Suprapubic skin (tissue), 4 donors: ENCODE measurements at regions not wholly inside any gene's neighbourhood (a gene's known extent, or its start where the extent isn't known, plus 50 kb on each side); places are given as distances from the start of the nearest gene placed in this dataset.
"Not testable (repeated sequence)": the region's sequence is repeated elsewhere in the genome, so short reads cannot be mapped to it uniquely, and the experiment has no call there.

Source experiments
- DNase-seq, 2 donors: peaks; one replicate each; pipeline ENCODE4 v3.0.0-alpha.2; 2019; ENCODE audit warnings: low spot score in 2 of 2
- H3K27ac ChIP-seq: fragments of 200-600 bp; sonication (generic); one replicate; pipeline ENCODE4 v1.5.1; 2019
- H3K27me3 ChIP-seq: fragments of 200-600 bp; sonication (generic); one replicate; pipeline ENCODE4 v1.5.1; 2019
- H3K36me3 ChIP-seq: fragments of 200-600 bp; sonication (generic); one replicate; pipeline ENCODE4 v1.5.1; 2019
- H3K4me1 ChIP-seq: fragments of 200-600 bp; sonication (generic); one replicate; pipeline ENCODE4 v1.5.1; 2019
- H3K4me3 ChIP-seq: fragments of 200-600 bp; sonication (generic); one replicate; pipeline ENCODE4 v1.5.1; 2019; ENCODE audit warnings: mild to moderate bottlenecking
- H3K9me3 ChIP-seq: fragments of 200-600 bp; sonication (generic); one replicate; pipeline ENCODE4 v1.5.1; 2019
- WGBS: methylation state at CpG from one replicate; pipeline ENCODE4 v1.1.5; 2018; 5-methylcytosine and 5-hydroxymethylcytosine counted together

DNA sequence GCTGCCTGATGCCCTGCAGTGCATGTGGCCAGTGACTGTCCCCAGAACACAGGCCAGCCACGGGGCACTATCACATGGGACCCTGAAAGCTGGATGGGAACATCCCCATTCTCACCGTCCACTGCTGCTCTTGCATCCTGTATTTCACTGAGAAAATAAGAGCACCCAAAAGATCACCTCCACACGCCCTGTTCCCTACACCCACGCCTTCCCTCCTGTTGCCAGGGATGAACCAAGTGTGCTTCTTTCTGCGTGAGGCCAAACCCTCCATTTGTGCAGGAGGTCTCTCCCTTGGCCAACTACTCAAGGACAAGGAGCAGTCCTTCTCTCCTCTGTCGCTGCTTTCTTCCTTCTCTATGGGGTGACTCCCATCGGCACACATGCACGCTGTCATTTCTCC is 118.3 kb downstream of the LRRC37A3 start:
- not testable (repeated sequence) for H3K27me3 ChIP-seq, H3K4me1 ChIP-seq, H3K4me3 ChIP-seq, H3K9me3 ChIP-seq, H3K27ac ChIP-seq
- peak in 1 of 2 donors; percentile 6 for DNase-seq
- H3K36me3 ChIP-seq = peaks cover 29% of the 10 kb centered on the region
- WGBS = 84% methylated on average over 8 of the region's 8 CpGs

DNA sequence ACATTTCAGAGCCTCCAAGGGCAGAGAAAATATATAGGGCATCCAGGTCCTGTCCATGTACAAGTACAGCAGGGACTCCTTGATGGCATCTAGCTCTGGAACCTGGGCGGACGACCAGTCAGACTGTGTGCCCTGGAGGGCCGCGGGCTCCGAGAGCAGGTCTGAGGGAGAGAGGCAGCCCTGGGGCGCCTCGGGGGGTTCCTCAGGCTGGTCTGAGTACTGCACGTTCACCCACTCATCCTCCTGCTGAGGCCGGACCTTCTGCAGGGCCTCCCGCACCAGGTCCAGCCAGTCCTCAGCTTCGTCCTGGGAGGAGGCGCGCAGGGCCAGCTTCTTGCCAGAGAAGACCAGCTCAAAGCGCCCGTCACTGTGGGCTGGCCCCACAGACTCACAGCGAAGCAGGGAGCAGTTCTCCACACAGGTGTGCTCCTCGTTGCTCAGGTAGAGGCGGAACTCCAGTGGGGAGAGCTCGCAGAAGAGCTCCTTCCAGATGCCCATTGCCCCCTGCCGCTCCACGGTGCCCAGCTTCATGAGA is 118.8 kb downstream of the LRRC37A3 start:
- DNase-seq = peak; percentile 46 to 67
- WGBS = no CpG with 5 or more reads among the region's 21 CpGs
- not testable (repeated sequence) for H3K4me1 ChIP-seq, H3K27me3 ChIP-seq, H3K9me3 ChIP-seq, H3K4me3 ChIP-seq, H3K27ac ChIP-seq
- peaks cover 33% of the 10 kb centered on the region for H3K36me3 ChIP-seq

DNA sequence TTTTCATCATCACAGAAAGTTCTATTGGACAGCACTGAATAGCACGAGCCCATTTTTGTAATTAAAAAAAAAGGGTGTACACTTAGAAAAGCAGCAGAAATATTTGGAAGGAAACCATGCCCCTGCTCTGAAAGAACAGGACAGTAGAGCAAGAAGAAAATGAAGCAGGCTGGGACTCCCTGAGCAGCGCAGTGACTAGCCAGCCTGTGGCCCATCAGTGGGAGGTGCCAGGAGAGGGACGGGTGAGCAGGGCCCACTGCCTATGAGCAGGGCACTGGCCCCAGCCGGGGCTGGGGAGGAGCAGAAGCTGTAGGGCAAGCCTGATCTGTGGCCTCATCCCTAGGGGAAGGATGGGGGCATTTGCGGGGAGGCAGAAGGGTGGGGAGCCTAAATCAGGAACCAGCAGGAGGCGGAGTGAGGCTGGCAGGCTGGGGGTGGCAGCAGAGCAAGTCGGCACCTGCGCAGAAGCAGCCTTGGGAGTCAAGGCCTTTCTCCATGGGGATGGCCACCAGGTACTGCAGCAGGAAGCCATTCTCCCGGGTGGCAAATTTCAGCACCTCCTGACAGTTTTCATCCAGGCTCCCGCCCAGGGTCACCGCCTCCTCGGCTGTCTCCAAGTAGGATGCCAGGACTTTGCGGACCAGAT is 119.6 kb downstream of the LRRC37A3 start:
- 58% methylated on average over 7 of the region's 13 CpGs for WGBS

DNA sequence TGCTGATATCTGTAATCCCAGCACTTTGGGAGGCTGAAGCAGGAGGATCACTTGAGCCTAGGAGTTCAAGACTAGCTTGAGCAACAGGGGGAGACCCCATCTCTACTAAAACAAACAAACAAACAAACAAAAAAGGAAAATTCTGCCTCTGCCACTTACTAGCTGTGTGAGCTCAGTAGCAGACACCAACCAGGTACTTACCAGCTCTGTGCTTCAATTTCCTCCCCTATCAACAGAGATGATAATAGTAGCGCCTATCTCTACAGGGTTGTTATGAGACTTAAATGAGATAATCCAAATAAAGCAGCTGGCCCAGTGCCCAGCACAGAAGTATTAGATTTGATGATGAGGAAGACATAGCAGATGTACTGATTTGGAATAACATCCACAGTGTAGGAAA is 120.3 kb downstream of the LRRC37A3 start:
- H3K9me3 ChIP-seq, DNase-seq, H3K27me3 ChIP-seq, H3K4me3 ChIP-seq, H3K27ac ChIP-seq: not testable (repeated sequence)
- peaks cover 33% of the 10 kb centered on the region for H3K36me3 ChIP-seq
- peaks cover 10% of the 10 kb centered on the region for H3K4me1 ChIP-seq
- 75% methylated on average over 1 of the region's 1 CpG for WGBS

More for the DNA sequence above, 119.6 kb downstream of the LRRC37A3 start:
- not testable (repeated sequence) for H3K27me3 ChIP-seq, H3K4me3 ChIP-seq, H3K27ac ChIP-seq, H3K4me1 ChIP-seq, H3K9me3 ChIP-seq
- peaks cover 33% of the 10 kb centered on the region for H3K36me3 ChIP-seq
- peak in 1 of 2 donors; percentile 54 for DNase-seq

DNA sequence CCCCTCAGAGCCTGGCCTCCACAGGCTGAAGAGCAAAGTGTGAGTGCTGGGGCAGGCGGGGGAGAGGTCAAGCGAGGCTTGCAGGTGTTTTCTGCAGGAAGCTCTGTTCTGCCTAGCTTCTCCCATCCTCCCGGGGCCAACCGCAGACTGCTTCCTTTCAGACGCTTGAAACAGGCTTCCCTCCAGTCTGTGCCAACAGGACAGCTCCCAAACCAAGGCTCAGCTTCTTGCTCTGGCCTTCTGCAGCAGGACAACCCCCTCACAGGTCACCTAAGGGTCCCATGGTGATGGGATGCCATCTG is 120.8 kb downstream of the LRRC37A3 start:
- not testable (repeated sequence) for H3K27ac ChIP-seq, H3K27me3 ChIP-seq, H3K4me3 ChIP-seq, H3K9me3 ChIP-seq
- Histone ChIP-seq H3K4me1 (peaks cover 14% of the 10 kb centered on the region), H3K36me3 (peaks cover 31% of the 10 kb centered on the region)
- peak in 1 of 2 donors; percentile 43 for DNase-seq
- 66% methylated on average over 3 of the region's 5 CpGs for WGBS

DNA sequence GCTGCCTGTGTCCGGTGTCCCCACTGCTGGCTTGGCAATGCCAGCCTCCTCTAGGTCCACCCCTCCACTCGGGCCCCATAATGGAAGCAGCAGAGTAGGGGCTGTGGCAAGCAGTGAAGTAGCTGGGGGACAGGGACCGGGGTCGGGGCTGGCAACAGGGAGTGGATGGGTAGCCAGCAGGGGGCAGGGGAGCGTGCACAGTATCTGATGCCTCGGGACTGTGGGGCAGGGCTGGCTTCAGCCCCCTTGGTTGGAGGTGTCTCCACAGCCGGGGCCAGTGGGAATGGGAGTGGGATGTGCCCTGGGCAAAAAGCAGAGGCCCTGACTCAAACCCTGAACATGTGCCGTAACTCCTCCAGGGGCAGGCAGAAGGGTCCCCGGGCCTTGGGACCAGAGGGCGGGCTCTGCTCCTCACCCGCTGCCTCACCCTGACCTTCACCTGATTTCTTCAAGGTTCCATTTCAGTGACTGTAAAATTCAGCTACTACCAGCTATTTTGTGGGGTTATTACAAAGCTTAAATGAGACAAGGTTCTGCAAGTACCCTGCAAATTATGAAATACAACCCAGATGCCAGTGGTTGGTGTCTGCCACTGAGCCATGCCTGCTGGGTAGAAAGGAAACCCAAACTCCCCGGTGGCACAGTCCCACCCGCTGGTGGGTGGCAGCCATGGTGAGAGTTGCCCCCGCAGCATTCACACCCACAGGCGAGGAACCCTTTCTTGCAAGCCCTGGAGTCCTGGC is 121.4 kb downstream of the LRRC37A3 start:
- not testable (repeated sequence) for H3K9me3 ChIP-seq, H3K27ac ChIP-seq, H3K27me3 ChIP-seq, H3K4me3 ChIP-seq
- DNase-seq = peak; percentile 44 to 74
- Histone ChIP-seq H3K4me1 (peaks cover 19% of the 10 kb centered on the region), H3K36me3 (peaks cover 26% of the 10 kb centered on the region)
- 63% methylated on average over 2 of the region's 15 CpGs for whole genome bisulfite sequencing

DNA sequence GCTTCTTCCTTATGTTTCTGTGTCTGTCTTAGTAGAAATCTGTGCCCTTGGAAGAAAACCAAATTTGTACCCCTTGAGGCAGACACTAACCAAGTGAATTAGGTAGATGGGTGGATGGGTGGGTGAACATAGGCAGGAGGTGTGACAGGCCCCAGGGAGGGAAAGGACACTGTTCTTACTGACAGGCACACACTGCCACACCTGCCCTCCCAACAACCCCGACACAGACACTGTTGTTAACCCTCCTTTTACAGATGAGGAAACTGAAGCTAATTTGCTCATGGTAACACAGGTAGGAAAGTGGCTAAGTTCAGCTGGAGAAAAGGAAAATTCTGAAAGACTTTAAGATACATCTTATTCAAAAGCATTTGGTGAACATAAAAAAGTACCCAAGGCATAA is 123.9 kb downstream of the LRRC37A3 start:
- Histone ChIP-seq H3K27ac (peak overlapping the region; percentile 75), H3K4me1 (peaks cover 20% of the 10 kb centered on the region), H3K36me3 (peaks cover 20% of the 10 kb centered on the region)
- DNase-seq = peak in 1 of 2 donors; percentile 18
- not testable (repeated sequence) for H3K27me3 ChIP-seq, H3K9me3 ChIP-seq, H3K4me3 ChIP-seq
- 33% methylated on average over 1 of the region's 1 CpG for WGBS

DNA sequence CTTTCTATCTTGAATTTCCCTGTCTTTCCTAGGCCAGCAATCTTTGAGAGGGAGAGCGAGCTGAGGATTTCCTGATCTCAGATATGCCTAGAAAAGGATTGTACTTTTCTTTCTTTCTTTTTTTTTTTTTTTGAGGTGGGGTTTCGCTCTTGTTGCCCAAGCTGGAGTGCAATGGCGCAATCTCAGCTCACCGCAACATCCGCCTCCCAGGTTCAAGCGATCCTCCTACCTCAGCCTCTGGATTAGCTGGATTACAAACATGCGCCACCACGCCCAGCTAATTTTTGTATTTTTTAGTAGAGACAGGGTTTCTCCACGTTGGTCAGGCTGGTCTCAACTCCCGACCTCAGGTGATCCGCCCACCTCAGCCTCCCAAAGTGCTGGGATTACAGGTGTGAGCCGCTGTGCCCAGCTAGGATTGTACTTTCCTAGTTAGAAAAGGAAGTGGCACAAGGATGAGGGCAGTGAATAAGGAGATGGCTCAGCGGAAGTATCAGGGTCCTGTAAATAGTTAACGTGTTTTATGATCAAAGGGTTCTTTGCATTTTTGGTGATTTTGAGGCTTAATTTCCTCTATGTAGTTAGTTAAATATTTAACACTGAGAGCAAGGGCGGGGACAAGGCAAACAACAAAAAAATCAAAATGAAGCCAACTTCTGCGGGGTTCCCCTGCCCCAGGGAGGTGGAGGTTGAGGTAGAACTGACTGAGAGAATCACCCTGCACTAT is 124.6 kb downstream of the LRRC37A3 start:
- 62% methylated on average over 16 of the region's 16 CpGs for WGBS
- H3K27me3 ChIP-seq, H3K9me3 ChIP-seq, H3K4me3 ChIP-seq: not testable (repeated sequence)
- peak in 1 of 2 donors; percentile 44 for DNase-seq
- peaks cover 20% of the 10 kb centered on the region for H3K4me1 ChIP-seq
- peak overlapping the region; percentile 75 for H3K27ac ChIP-seq
- H3K36me3 ChIP-seq = peaks cover 18% of the 10 kb centered on the region

DNA sequence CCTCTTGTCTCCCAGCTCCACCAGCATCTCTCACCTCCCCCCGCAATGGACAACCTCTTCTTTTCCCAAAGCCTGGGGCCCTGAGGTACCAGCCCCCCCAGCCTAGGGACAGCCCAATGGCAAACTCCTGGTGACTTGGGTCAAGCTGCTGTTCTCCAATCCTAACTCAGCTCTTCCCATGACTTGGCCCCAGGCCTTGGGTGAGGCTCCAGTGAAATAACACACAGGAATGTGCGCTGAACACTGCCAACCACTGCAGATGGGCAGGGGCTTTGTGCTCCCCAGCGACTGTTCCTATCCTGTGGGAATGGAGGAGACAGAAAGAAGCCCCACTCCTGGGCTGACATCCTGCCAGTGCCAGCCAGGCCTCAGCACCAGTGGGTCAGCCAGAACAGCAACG is 125.2 kb downstream of the LRRC37A3 start:
- 4% methylated on average over 2 of the region's 4 CpGs for WGBS
- peak; percentile 63 to 67 for DNase-seq
- not testable (repeated sequence) for H3K9me3 ChIP-seq, H3K4me3 ChIP-seq, H3K27me3 ChIP-seq
- peaks cover 21% of the 10 kb centered on the region for H3K36me3 ChIP-seq
- peak overlapping the region; percentile 75 for H3K27ac ChIP-seq
- peaks cover 20% of the 10 kb centered on the region for H3K4me1 ChIP-seq

DNA sequence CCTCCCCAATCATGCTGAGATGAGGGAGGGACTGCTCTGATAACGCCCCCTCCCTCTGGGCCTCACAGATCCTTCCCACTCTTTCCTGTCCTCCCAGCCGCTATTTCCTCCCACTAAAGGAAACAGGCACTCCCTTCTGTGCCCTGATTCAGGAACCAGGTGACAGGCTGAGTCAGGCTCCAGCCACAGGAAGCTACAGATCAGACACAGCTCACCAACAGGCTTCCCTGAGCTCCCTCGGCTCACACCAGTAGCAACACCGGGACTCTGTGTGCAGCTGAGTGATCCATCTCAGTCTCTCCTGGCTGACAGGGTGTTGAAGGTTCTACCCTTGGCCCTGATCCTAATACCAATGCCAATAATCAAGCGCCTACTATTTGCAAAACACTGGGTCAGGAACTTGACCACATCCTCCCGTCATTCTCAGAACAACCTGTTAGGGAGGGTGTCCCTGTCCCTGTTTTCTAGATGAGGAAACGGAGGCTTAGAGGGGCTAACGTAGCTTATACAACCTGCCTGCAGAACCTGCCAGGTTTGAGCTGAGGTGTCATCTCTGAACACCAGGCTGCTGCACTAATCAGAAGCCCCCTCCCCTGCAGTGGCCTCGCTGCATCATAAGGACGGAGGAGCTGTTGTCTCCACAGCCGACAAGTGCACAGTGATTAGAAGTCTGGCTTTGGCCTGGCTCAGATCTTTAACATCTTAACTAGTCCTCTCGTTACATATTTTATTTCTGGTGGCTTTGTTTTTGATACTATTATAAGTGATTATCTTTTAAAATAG is 126.3 kb downstream of the LRRC37A3 start:
- Histone ChIP-seq H3K4me1 (peaks cover 26% of the 10 kb centered on the region), H3K27ac (peak overlapping the region; percentile 73), H3K36me3 (peaks cover 27% of the 10 kb centered on the region)
- 47% methylated on average over 12 of the region's 12 CpGs for WGBS
- peak; percentile 59 to 67 for DNase-seq
- H3K9me3 ChIP-seq, H3K4me3 ChIP-seq, H3K27me3 ChIP-seq: not testable (repeated sequence)

DNA sequence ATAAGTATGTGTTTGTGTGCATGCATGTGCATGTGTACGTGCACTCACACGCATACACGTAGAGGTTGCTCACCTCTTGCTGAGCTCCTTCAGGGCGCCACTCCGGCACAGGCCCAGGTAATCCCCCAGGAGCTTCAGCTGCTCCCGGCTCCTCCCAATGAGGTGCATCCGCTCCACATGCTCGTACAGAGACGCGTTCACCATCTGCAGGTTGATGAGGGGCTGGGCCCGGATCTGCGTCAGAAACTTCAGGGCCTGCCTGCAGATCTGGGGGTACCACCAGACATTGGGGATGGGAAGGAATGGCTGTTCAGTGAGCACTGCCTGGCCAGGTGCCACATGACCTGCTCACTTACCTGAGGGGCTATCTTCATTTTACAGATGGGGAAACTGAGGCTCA is 127.0 kb downstream of the LRRC37A3 start:
- H3K27me3 ChIP-seq, H3K9me3 ChIP-seq, H3K27ac ChIP-seq, H3K4me3 ChIP-seq: not testable (repeated sequence)
- Histone ChIP-seq H3K36me3 (peaks cover 27% of the 10 kb centered on the region), H3K4me1 (peaks cover 33% of the 10 kb centered on the region)
- 83% methylated on average over 12 of the region's 12 CpGs for WGBS
- peak; percentile 30 to 43 for DNase-seq

DNA sequence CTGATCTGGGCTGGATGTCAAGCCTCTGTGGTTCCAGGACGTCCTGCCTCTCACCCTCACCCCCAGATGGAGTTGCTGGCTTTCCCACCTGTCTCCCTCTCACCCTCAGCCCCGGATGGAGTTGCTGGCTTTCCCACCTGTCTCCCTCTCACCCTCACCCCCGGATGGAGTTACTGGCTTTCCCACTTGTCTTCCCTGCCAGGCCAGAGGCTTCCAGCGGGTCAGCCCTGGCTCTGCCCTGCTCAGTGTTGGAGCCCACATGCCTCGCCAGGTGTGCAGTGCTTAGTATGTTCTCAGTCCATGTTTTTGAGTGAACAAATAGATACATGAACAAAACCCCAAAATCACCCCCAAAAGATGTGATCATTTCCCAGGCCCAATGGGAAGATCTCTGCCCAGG is 127.6 kb downstream of the LRRC37A3 start:
- not testable (repeated sequence) for H3K4me3 ChIP-seq, H3K27ac ChIP-seq, H3K27me3 ChIP-seq, H3K9me3 ChIP-seq
- WGBS = 63% methylated on average over 5 of the region's 5 CpGs
- Histone ChIP-seq H3K4me1 (peaks cover 39% of the 10 kb centered on the region), H3K36me3 (peaks cover 33% of the 10 kb centered on the region)
- peak; percentile 32 to 41 for DNase-seq

DNA sequence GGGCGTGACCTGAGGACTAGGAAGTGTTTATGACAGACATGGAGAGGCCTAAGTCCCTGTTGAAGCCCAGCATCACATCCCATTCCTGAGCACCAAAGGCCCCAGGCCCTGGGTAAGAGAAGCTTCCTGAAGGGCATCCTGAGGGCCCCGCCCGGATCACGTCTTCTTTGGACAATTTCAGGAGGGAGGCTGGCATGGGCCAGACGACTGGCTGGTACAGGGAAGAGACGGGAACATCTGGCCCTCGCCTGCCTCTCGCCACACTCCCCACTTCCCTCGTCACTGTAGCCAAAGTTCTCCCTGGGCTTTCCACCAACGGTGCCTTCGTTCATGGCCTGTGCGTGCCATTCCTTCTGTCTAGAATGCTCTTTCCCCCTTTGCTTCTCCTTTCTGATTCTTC is 128.1 kb downstream of the LRRC37A3 start:
- H3K27me3 ChIP-seq, H3K9me3 ChIP-seq, H3K27ac ChIP-seq, H3K4me3 ChIP-seq: not testable (repeated sequence)
- 91% methylated on average over 12 of the region's 12 CpGs for WGBS
- DNase-seq = peak; percentile 46 to 54
- peaks cover 37% of the 10 kb centered on the region for H3K36me3 ChIP-seq
- H3K4me1 ChIP-seq = peaks cover 44% of the 10 kb centered on the region
